GM23338 (cell line): ENCODE measurements at regions not wholly inside any gene's neighbourhood (a gene's known extent, or its start where the extent isn't known, plus 50 kb on each side); places are given as distances from the start of the nearest gene placed in this dataset.

Source experiments
- CREB1 ChIP-seq: fragments of 250-450 bp; sonication (Bioruptor Pico); IDR thresholded peaks from 2 replicates; pipeline ENCODE4 v1.5.0; 2020; ENCODE audit warnings: low read depth, mild to moderate bottlenecking, moderate library complexity
- CTCF ChIP-seq, 2 experiments: fragments of 200-600 bp in 1 of 2; sonication (generic) in 1 of 2; conservative IDR thresholded peaks; 2 replicates each; pipeline versions ENCODE4 v1.5.1 to v1.6.1; 2016 to 2017; ENCODE audit warnings: antibody characterized with exemption in 2 of 2, low read depth in 2 of 2, mild to moderate bottlenecking in 2 of 2, moderate library complexity in 1 of 2
- EZH2 ChIP-seq: fragments of 200-600 bp; sonication (generic); IDR thresholded peaks from one replicate; pipeline ENCODE4 v1.8.0; 2017; ENCODE audit warnings: antibody characterized with exemption, mild to moderate bottlenecking, low read depth; ENCODE audit not compliant: unreplicated experiment
- EZH2phosphoT487 ChIP-seq: fragments of 200-600 bp; sonication (generic); IDR thresholded peaks from one replicate; pipeline ENCODE4 v1.8.1; 2018; ENCODE audit warnings: antibody characterized with exemption; ENCODE audit not compliant: unreplicated experiment
- JUNB ChIP-seq: IDR thresholded peaks from one replicate; pipeline ENCODE4 v1.6.1; 2016; ENCODE audit warnings: antibody characterized with exemption; ENCODE audit not compliant: unreplicated experiment
- POLR2AphosphoS5 ChIP-seq: IDR thresholded peaks from 2 replicates; pipeline ENCODE4 v1.6.1; 2016; ENCODE audit warnings: antibody characterized with exemption, low read depth
- REST ChIP-seq: IDR thresholded peaks from one replicate; pipeline ENCODE4 v1.6.1; 2018; ENCODE audit warnings: antibody characterized with exemption; ENCODE audit not compliant: unreplicated experiment
- STAT1 ChIP-seq: IDR thresholded peaks from one replicate; pipeline ENCODE4 v1.6.1; 2016; ENCODE audit warnings: antibody characterized with exemption; ENCODE audit not compliant: unreplicated experiment
- ZNF114 ChIP-seq: fragments of 250-450 bp; sonication (Bioruptor Pico); IDR thresholded peaks from 2 replicates; pipeline ENCODE4 v1.5.0; 2020; ENCODE audit warnings: mild to moderate bottlenecking, moderate library complexity
- ZNF331 ChIP-seq: fragments of 250-450 bp; sonication (Bioruptor Pico); IDR thresholded peaks from 2 replicates; pipeline ENCODE4 v1.5.0; 2020; ENCODE audit warnings: low read depth, mild to moderate bottlenecking, moderate library complexity
- TF ChIP-seq, protein P1 (sequence below): IDR thresholded peaks from 2 replicates; pipeline ENCODE4 v1.6.1; 2016; ENCODE audit warnings: antibody characterized with exemption
- TF ChIP-seq, protein P2 (sequence below): fragments of 250-450 bp; sonication (Bioruptor Pico); IDR thresholded peaks from 2 replicates; pipeline ENCODE4 v1.5.0; 2020; ENCODE audit warnings: mild to moderate bottlenecking, moderate library complexity

DNA sequence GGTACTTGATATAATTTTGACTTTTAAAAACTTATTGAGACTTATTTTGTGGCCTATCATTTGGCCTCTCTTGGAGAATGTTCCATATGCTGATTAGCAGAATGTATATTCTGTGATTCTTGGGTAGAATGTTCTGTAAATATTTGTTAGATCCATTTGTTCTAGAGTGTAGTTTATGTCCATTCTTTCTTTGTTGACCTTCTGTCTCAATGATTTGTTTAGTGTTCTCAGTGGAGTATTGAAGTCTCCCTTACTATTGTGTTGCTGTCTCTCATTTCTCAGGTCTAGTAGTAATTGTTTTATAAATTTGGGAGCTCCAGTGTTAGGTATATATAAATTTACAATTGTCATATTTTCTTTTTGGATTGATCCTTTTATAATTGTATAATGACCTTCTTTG is 349.6 kb upstream of the CWC22 start:
- no peak for TF ChIP-seq CTCF (conservative IDR thresholded peaks at IDR 0.05; ENCODE audit: low read depth in 2 of 2)
- no peak for TF ChIP-seq POLR2AphosphoS5
- no peak for TF ChIP-seq REST
- no peak for TF ChIP-seq EZH2phosphoT487
- no peak for TF ChIP-seq ZNF114 (CRISPR knock-in tag)
- TF ChIP-seq EZH2 = no peak
- no peak for TF ChIP-seq CREB1 (CRISPR knock-in tag)
- TF ChIP-seq, protein P1, sequence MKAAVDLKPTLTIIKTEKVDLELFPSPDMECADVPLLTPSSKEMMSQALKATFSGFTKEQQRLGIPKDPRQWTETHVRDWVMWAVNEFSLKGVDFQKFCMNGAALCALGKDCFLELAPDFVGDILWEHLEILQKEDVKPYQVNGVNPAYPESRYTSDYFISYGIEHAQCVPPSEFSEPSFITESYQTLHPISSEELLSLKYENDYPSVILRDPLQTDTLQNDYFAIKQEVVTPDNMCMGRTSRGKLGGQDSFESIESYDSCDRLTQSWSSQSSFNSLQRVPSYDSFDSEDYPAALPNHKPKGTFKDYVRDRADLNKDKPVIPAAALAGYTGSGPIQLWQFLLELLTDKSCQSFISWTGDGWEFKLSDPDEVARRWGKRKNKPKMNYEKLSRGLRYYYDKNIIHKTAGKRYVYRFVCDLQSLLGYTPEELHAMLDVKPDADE = no peak
- no peak for TF ChIP-seq JUNB
- no peak for TF ChIP-seq STAT1
- TF ChIP-seq, protein P2, sequence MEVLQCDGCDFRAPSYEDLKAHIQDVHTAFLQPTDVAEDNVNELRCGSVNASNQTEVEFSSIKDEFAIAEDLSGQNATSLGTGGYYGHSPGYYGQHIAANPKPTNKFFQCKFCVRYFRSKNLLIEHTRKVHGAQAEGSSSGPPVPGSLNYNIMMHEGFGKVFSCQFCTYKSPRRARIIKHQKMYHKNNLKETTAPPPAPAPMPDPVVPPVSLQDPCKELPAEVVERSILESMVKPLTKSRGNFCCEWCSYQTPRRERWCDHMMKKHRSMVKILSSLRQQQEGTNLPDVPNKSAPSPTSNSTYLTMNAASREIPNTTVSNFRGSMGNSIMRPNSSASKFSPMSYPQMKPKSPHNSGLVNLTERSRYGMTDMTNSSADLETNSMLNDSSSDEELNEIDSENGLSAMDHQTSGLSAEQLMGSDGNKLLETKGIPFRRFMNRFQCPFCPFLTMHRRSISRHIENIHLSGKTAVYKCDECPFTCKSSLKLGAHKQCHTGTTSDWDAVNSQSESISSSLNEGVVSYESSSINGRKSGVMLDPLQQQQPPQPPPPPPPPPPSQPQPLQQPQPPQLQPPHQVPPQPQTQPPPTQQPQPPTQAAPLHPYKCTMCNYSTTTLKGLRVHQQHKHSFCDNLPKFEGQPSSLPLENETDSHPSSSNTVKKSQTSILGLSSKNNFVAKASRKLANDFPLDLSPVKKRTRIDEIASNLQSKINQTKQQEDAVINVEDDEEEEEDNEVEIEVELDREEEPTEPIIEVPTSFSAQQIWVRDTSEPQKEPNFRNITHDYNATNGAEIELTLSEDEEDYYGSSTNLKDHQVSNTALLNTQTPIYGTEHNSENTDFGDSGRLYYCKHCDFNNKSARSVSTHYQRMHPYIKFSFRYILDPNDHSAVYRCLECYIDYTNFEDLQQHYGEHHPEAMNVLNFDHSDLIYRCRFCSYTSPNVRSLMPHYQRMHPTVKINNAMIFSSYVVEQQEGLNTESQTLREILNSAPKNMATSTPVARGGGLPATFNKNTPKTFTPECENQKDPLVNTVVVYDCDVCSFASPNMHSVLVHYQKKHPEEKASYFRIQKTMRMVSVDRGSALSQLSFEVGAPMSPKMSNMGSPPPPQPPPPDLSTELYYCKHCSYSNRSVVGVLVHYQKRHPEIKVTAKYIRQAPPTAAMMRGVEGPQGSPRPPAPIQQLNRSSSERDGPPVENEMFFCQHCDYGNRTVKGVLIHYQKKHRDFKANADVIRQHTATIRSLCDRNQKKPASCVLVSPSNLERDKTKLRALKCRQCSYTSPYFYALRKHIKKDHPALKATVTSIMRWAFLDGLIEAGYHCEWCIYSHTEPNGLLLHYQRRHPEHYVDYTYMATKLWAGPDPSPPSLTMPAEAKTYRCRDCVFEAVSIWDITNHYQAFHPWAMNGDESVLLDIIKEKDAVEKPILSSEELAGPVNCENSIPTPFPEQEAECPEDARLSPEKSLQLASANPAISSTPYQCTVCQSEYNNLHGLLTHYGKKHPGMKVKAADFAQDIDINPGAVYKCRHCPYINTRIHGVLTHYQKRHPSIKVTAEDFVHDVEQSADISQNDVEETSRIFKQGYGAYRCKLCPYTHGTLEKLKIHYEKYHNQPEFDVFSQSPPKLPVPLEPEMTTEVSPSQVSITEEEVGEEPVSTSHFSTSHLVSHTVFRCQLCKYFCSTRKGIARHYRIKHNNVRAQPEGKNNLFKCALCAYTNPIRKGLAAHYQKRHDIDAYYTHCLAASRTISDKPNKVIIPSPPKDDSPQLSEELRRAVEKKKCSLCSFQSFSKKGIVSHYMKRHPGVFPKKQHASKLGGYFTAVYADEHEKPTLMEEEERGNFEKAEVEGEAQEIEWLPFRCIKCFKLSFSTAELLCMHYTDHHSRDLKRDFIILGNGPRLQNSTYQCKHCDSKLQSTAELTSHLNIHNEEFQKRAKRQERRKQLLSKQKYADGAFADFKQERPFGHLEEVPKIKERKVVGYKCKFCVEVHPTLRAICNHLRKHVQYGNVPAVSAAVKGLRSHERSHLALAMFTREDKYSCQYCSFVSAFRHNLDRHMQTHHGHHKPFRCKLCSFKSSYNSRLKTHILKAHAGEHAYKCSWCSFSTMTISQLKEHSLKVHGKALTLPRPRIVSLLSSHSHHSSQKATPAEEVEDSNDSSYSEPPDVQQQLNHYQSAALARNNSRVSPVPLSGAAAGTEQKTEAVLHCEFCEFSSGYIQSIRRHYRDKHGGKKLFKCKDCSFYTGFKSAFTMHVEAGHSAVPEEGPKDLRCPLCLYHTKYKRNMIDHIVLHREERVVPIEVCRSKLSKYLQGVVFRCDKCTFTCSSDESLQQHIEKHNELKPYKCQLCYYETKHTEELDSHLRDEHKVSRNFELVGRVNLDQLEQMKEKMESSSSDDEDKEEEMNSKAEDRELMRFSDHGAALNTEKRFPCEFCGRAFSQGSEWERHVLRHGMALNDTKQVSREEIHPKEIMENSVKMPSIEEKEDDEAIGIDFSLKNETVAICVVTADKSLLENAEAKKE (CRISPR knock-in tag) = no peak
- TF ChIP-seq ZNF331 (CRISPR knock-in tag) = no peak
